ENCODE measurements at regions not wholly inside any gene's neighbourhood (a gene's known extent, or its start where the extent isn't known, plus 50 kb on each side); places are given as distances from the start of the nearest gene placed in this dataset.

- TF ChIP-seq CTCF (IDR thresholded peaks at IDR 0.05; ENCODE audit: control extremely low read depth in 1 of 3, insufficient read depth in 1 of 3, low read depth in 1 of 3, low read length in 3 of 3) (no peak), SP1 (IDR thresholded peaks at IDR 0.05; ENCODE audit: low read depth, low read length) (no peak), TEAD4 (IDR thresholded peaks at IDR 0.05; ENCODE audit: low read depth, low read length) (no peak), POU5F1 (IDR thresholded peaks at IDR 0.05; ENCODE audit: low read depth, low read length) (no peak), HDAC2 (IDR thresholded peaks at IDR 0.05; ENCODE audit: borderline replicate concordance in 1 of 2, low read depth in 2 of 2, low read length in 2 of 2) (no peak), POLR2AphosphoS5 (IDR thresholded peaks at IDR 0.05; ENCODE audit: low read depth, low read length) (no peak)
Measured at GRCh38 chr4:171157462-171158082, 655.6 kb upstream of the GALNTL6 start.
